GM10266 (cell line): ENCODE measurements at regions not wholly inside any gene's neighbourhood (a gene's known extent, or its start where the extent isn't known, plus 50 kb on each side); places are given as distances from the start of the nearest gene placed in this dataset.

Experiments used
- DNase-seq: peaks from one replicate; pipeline ENCODE4 v3.0.0; 2012; ENCODE audit errors: extremely low spot score
- CTCF ChIP-seq: IDR thresholded peaks from 2 replicates; pipeline ENCODE4 v1.5.1; 2012; ENCODE audit warnings: mild to moderate bottlenecking, low read depth; ENCODE audit not compliant: control insufficient read depth, insufficient read depth; ENCODE audit errors: missing control alignments

GRCh38 chr12:75611041-75611440, 99.6 kb upstream of the KRR1 start:
- no peak for TF ChIP-seq CTCF
- no peak for DNase-seq

GRCh38 chr12:75606956-75607355, 95.5 kb upstream of the KRR1 start:
- no peak for TF ChIP-seq CTCF
- DNase-seq = no peak

GRCh38 chr12:75606151-75606550, 94.7 kb upstream of the KRR1 start:
- DNase-seq = no peak
- TF ChIP-seq CTCF = no peak

- no peak for DNase-seq
- no peak for TF ChIP-seq CTCF
Measured at GRCh38 chr12:75603475-75603874, 92.1 kb upstream of the KRR1 start.

GRCh38 chr12:75602106-75602505, 90.7 kb upstream of the KRR1 start:
- no peak for TF ChIP-seq CTCF
- DNase-seq = no peak

- TF ChIP-seq CTCF = no peak
- DNase-seq = no peak
Measured at GRCh38 chr12:75600146-75600545, 88.7 kb upstream of the KRR1 start.

GRCh38 chr12:75599061-75599460, 87.7 kb upstream of the KRR1 start:
- DNase-seq = no peak
- no peak for TF ChIP-seq CTCF
